Right lobe of liver (tissue), 4 donors: ENCODE measurements at regions not wholly inside any gene's neighbourhood (a gene's known extent, or its start where the extent isn't known, plus 50 kb on each side); places are given as distances from the start of the nearest gene placed in this dataset.

Experiments used
- POLR2A ChIP-seq: fragments of 450-650 bp; IDR thresholded peaks from one replicate; pipeline ENCODE4 v1.6.1; 2017; ENCODE audit warnings: antibody characterized with exemption, mild to moderate bottlenecking
- TF ChIP-seq, protein P1 (sequence below), 4 donors: fragments of 200-600 bp in 3 of 4; fragments of 450-650 bp in 1 of 4; IDR thresholded peaks; one replicate each; pipeline versions ENCODE4 v1.5.1 to v1.8.0; 2016 to 2022; ENCODE audit warnings: antibody characterized with exemption in 4 of 4, mild to moderate bottlenecking in 2 of 4
- donor health status: DM: no; HTN: no; CAD: no.
- donor health status: DM: no; HTN: no; CAD: no.
- donor health status: DM: no; HTN: yes; CAD: no.

DNA sequence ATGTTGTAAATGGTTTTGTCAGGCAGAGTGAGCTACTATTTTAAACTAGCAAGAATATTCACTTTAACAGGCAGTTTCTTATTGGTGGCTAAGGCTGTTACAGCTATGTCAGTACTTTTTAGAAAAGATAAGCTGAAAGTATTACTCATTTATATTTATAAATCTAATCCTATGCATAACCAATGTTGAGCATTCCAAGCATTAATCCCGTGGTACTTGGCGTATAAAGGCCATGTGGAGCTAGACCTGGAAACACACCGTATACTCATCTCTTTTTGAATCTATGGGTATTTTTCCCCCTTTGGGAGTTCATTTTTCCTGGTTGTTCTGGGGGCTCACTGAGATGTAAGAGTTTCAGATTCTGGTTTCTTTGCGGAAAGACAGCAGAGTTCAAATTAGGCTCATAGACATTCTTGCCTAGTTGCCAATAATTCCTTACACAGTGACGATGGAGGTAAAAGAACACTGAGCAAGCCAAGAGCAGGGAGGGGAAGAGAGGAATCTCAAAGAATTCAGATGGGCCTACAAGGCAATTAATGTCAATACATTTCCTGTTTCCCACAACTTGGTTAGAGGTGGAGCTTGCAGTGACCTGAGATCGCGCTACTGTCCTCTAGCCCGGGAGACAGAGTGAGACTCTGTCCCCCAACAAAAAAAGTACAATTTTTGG, 211.5 kb downstream of the SOX4 start:
- TF ChIP-seq, protein P1, sequence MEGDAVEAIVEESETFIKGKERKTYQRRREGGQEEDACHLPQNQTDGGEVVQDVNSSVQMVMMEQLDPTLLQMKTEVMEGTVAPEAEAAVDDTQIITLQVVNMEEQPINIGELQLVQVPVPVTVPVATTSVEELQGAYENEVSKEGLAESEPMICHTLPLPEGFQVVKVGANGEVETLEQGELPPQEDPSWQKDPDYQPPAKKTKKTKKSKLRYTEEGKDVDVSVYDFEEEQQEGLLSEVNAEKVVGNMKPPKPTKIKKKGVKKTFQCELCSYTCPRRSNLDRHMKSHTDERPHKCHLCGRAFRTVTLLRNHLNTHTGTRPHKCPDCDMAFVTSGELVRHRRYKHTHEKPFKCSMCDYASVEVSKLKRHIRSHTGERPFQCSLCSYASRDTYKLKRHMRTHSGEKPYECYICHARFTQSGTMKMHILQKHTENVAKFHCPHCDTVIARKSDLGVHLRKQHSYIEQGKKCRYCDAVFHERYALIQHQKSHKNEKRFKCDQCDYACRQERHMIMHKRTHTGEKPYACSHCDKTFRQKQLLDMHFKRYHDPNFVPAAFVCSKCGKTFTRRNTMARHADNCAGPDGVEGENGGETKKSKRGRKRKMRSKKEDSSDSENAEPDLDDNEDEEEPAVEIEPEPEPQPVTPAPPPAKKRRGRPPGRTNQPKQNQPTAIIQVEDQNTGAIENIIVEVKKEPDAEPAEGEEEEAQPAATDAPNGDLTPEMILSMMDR (IDR thresholded peaks at IDR 0.05), result no peak
- TF ChIP-seq POLR2A, result no peak
